ENCODE measurements at regions not wholly inside any gene's neighbourhood (a gene's known extent, or its start where the extent isn't known, plus 50 kb on each side); places are given as distances from the start of the nearest gene placed in this dataset.
"Not testable (repeated sequence)": the region's sequence is repeated elsewhere in the genome, so short reads cannot be mapped to it uniquely, and the experiment has no call there.

GRCh38 chr1:149157409-149157808 lies 54.1 kb upstream of the NBPF9 start:
- H3K4me1 ChIP-seq (ENCODE audit: control insufficient read depth, insufficient read depth, low read length, poor library complexity, severe bottlenecking); H3K9me3 Mint-ChIP-seq; H3K36me3 Mint-ChIP-seq; H3K27ac ChIP-seq (ENCODE audit: insufficient read depth, low read length, poor library complexity, severe bottlenecking); H3K9me3 ChIP-seq (ENCODE audit: control insufficient read depth in 2 of 2, low read length in 2 of 2); H3K27me3 Mint-ChIP-seq; ATAC-seq (ENCODE audit: low read depth in 2 of 2); H3K27me3 ChIP-seq (ENCODE audit: control insufficient read depth, insufficient read depth, low read length); H3K36me3 ChIP-seq (ENCODE audit: control insufficient read depth, insufficient read depth, low read length): not testable (repeated sequence)
- Mint-ChIP-seq H3K4me1 (peaks cover 3 to 15% (median 6%) of the 10 kb centered on the region in 4 donors), H3K4me3 (peak overlapping the region in 2 of 4 donors; percentile 50 to 56), H3K27ac (peak overlapping the region; percentile 54 to 86 (median 86))
- peak in 1 of 3 donors; percentile 16 for DNase-seq
- peak overlapping the region; percentile 19 for H3K4me3 ChIP-seq (ENCODE audit: low read depth, low read length)

GRCh38 chr1:149158308-149158707 lies 55.0 kb upstream of the NBPF9 start:
- H3K36me3 ChIP-seq (ENCODE audit: control insufficient read depth, insufficient read depth, low read length); ATAC-seq (ENCODE audit: low read depth in 2 of 2); H3K4me1 ChIP-seq (ENCODE audit: control insufficient read depth, insufficient read depth, low read length, poor library complexity, severe bottlenecking); H3K9me3 Mint-ChIP-seq; H3K27me3 ChIP-seq (ENCODE audit: control insufficient read depth, insufficient read depth, low read length); H3K9me3 ChIP-seq (ENCODE audit: control insufficient read depth in 2 of 2, low read length in 2 of 2); H3K27me3 Mint-ChIP-seq; H3K27ac Mint-ChIP-seq; H3K4me3 Mint-ChIP-seq; H3K36me3 Mint-ChIP-seq; H3K4me3 ChIP-seq (ENCODE audit: low read depth, low read length); DNase-seq: not testable (repeated sequence)
- H3K27ac ChIP-seq (ENCODE audit: insufficient read depth, low read length, poor library complexity, severe bottlenecking): peak overlapping the region; percentile 51
- H3K4me1 Mint-ChIP-seq: peaks cover 3 to 15% (median 6%) of the 10 kb centered on the region in 4 donors

- H3K4me1 ChIP-seq (ENCODE audit: control insufficient read depth, insufficient read depth, low read length, poor library complexity, severe bottlenecking); H3K9me3 Mint-ChIP-seq; H3K27me3 Mint-ChIP-seq; H3K27ac Mint-ChIP-seq; H3K36me3 Mint-ChIP-seq; H3K4me3 Mint-ChIP-seq; H3K36me3 ChIP-seq (ENCODE audit: control insufficient read depth, insufficient read depth, low read length); H3K4me3 ChIP-seq (ENCODE audit: low read depth, low read length); H3K27me3 ChIP-seq (ENCODE audit: control insufficient read depth, insufficient read depth, low read length); H3K9me3 ChIP-seq (ENCODE audit: control insufficient read depth in 2 of 2, low read length in 2 of 2); H3K27ac ChIP-seq (ENCODE audit: insufficient read depth, low read length, poor library complexity, severe bottlenecking); DNase-seq: not testable (repeated sequence)
- peak; percentile 75 to 82 for ATAC-seq (ENCODE audit: low read depth in 2 of 2)
- H3K4me1 Mint-ChIP-seq: peaks cover 3 to 13% (median 6%) of the 10 kb centered on the region in 4 donors
Observed at GRCh38 chr1:149163063-149163444, 59.7 kb upstream of the NBPF9 start.

- H3K36me3 ChIP-seq (ENCODE audit: control insufficient read depth, insufficient read depth, low read length); H3K36me3 Mint-ChIP-seq; H3K9me3 ChIP-seq (ENCODE audit: control insufficient read depth in 2 of 2, low read length in 2 of 2); H3K4me1 ChIP-seq (ENCODE audit: control insufficient read depth, insufficient read depth, low read length, poor library complexity, severe bottlenecking); H3K27ac ChIP-seq (ENCODE audit: insufficient read depth, low read length, poor library complexity, severe bottlenecking); H3K27ac Mint-ChIP-seq; H3K27me3 Mint-ChIP-seq; H3K9me3 Mint-ChIP-seq; H3K27me3 ChIP-seq (ENCODE audit: control insufficient read depth, insufficient read depth, low read length); H3K4me3 ChIP-seq (ENCODE audit: low read depth, low read length); H3K4me1 Mint-ChIP-seq; ATAC-seq (ENCODE audit: low read depth in 2 of 2): not testable (repeated sequence)
- H3K4me3 Mint-ChIP-seq: peak overlapping the region in 2 of 4 donors; percentile 78 to 81
- peak in 2 of 3 donors; percentile 3 to 23 for DNase-seq
Observed at GRCh38 chr1:149174765-149175164, 71.4 kb upstream of the NBPF9 start.

GRCh38 chr1:149175812-149176211 lies 72.5 kb upstream of the NBPF9 start:
- peak overlapping the region in 3 of 4 donors; percentile 55 to 82 (median 65) for H3K4me3 Mint-ChIP-seq
- not testable (repeated sequence) for H3K36me3 Mint-ChIP-seq; H3K4me1 Mint-ChIP-seq; H3K9me3 ChIP-seq (ENCODE audit: control insufficient read depth in 2 of 2, low read length in 2 of 2); H3K4me3 ChIP-seq (ENCODE audit: low read depth, low read length); DNase-seq; H3K27me3 ChIP-seq (ENCODE audit: control insufficient read depth, insufficient read depth, low read length); H3K27ac ChIP-seq (ENCODE audit: insufficient read depth, low read length, poor library complexity, severe bottlenecking); H3K9me3 Mint-ChIP-seq; H3K27ac Mint-ChIP-seq; H3K4me1 ChIP-seq (ENCODE audit: control insufficient read depth, insufficient read depth, low read length, poor library complexity, severe bottlenecking); ATAC-seq (ENCODE audit: low read depth in 2 of 2); H3K27me3 Mint-ChIP-seq; H3K36me3 ChIP-seq (ENCODE audit: control insufficient read depth, insufficient read depth, low read length)

GRCh38 chr1:149176453-149177316 lies 73.3 kb upstream of the NBPF9 start:
- DNase-seq: peak; percentile 44 to 79 (median 65)
- not testable (repeated sequence) for H3K9me3 Mint-ChIP-seq; ATAC-seq (ENCODE audit: low read depth in 2 of 2); H3K27me3 Mint-ChIP-seq; H3K4me1 Mint-ChIP-seq; H3K36me3 Mint-ChIP-seq; H3K4me1 ChIP-seq (ENCODE audit: control insufficient read depth, insufficient read depth, low read length, poor library complexity, severe bottlenecking); H3K9me3 ChIP-seq (ENCODE audit: control insufficient read depth in 2 of 2, low read length in 2 of 2); H3K36me3 ChIP-seq (ENCODE audit: control insufficient read depth, insufficient read depth, low read length); H3K27me3 ChIP-seq (ENCODE audit: control insufficient read depth, insufficient read depth, low read length)
- H3K4me3 Mint-ChIP-seq: peak overlapping the region; percentile 86 to 92 (median 90)
- Histone ChIP-seq H3K27ac (ENCODE audit: insufficient read depth, low read length, poor library complexity, severe bottlenecking) (peak overlapping the region; percentile 84), H3K4me3 (ENCODE audit: low read depth, low read length) (peak overlapping the region; percentile 37)
- H3K27ac Mint-ChIP-seq: peak overlapping the region; percentile 60 to 94 (median 90)

- ATAC-seq (ENCODE audit: low read depth in 2 of 2); H3K4me3 ChIP-seq (ENCODE audit: low read depth, low read length); H3K27ac Mint-ChIP-seq; H3K36me3 Mint-ChIP-seq; H3K27me3 Mint-ChIP-seq; H3K27me3 ChIP-seq (ENCODE audit: control insufficient read depth, insufficient read depth, low read length); H3K4me1 ChIP-seq (ENCODE audit: control insufficient read depth, insufficient read depth, low read length, poor library complexity, severe bottlenecking); DNase-seq; H3K9me3 ChIP-seq (ENCODE audit: control insufficient read depth in 2 of 2, low read length in 2 of 2); H3K4me1 Mint-ChIP-seq; H3K36me3 ChIP-seq (ENCODE audit: control insufficient read depth, insufficient read depth, low read length); H3K27ac ChIP-seq (ENCODE audit: insufficient read depth, low read length, poor library complexity, severe bottlenecking); H3K9me3 Mint-ChIP-seq; H3K4me3 Mint-ChIP-seq: not testable (repeated sequence)
Observed at GRCh38 chr1:149190742-149191141, 87.4 kb upstream of the NBPF9 start.

GRCh38 chr1:149196651-149197050 lies 93.3 kb upstream of the NBPF9 start:
- not testable (repeated sequence) for H3K36me3 Mint-ChIP-seq; H3K27ac ChIP-seq (ENCODE audit: insufficient read depth, low read length, poor library complexity, severe bottlenecking); H3K4me1 ChIP-seq (ENCODE audit: control insufficient read depth, insufficient read depth, low read length, poor library complexity, severe bottlenecking); H3K4me3 Mint-ChIP-seq; H3K36me3 ChIP-seq (ENCODE audit: control insufficient read depth, insufficient read depth, low read length); ATAC-seq (ENCODE audit: low read depth in 2 of 2); H3K27me3 ChIP-seq (ENCODE audit: control insufficient read depth, insufficient read depth, low read length); DNase-seq; H3K9me3 ChIP-seq (ENCODE audit: control insufficient read depth in 2 of 2, low read length in 2 of 2); H3K9me3 Mint-ChIP-seq; H3K27me3 Mint-ChIP-seq; H3K4me3 ChIP-seq (ENCODE audit: low read depth, low read length)
- peak overlapping the region in 2 of 3 donors; percentile 6 to 43 for H3K27ac Mint-ChIP-seq
- H3K4me1 Mint-ChIP-seq: peaks cover 0 to 13% (median 8%) of the 10 kb centered on the region in 4 donors
